Right lobe of liver (tissue), 6 donors: ENCODE measurements at regions not wholly inside any gene's neighbourhood (a gene's known extent, or its start where the extent isn't known, plus 50 kb on each side); places are given as distances from the start of the nearest gene placed in this dataset.

ENCODE experiments used
- ATAC-seq, 4 donors: fragments of 200-7000 bp; cut with Tn5 transposase; one replicate each; pipeline ENCODE4 v1.9.1; 2020; ENCODE audit warnings: mild to moderate bottlenecking in 4 of 4, moderate library complexity in 4 of 4
- DNase-seq, 3 donors: peaks; one replicate each; pipeline ENCODE4 v3.0.0-alpha.2; 2020
- H3K27ac ChIP-seq, 3 donors: fragments of 200-600 bp; one replicate each; pipeline ENCODE4 v1.8.0; 2022
- H3K27me3 ChIP-seq, 2 donors: fragments of 200-600 bp; one replicate each; pipeline ENCODE4 v1.8.0; 2022
- H3K36me3 ChIP-seq, 4 donors: fragments of 200-600 bp; sonication (generic) in 1 of 4; one replicate each; pipeline versions ENCODE4 v1.5.1 to v1.8.0; 2017 to 2022; ENCODE audit warnings: control low read depth in 1 of 4
- H3K4me1 ChIP-seq, 4 donors: fragments of 200-600 bp; sonication (generic) in 1 of 4; one replicate each; pipeline versions ENCODE4 v1.5.1 to v1.8.0; 2017 to 2022; ENCODE audit warnings: control low read depth in 1 of 4
- H3K4me3 ChIP-seq, 3 donors: fragments of 200-600 bp; one replicate each; pipeline ENCODE4 v1.8.0; 2022
- H3K9me3 ChIP-seq, 4 donors: fragments of 200-600 bp; sonication (generic) in 1 of 4; one replicate each; pipeline versions ENCODE4 v1.5.1 to v1.8.0; 2017 to 2022; ENCODE audit warnings: control low read depth in 1 of 4
- POLR2A ChIP-seq: fragments of 450-650 bp; IDR thresholded peaks from one replicate; pipeline ENCODE4 v1.6.1; 2017; ENCODE audit warnings: antibody characterized with exemption, mild to moderate bottlenecking
- WGBS: methylation state at CpG from one replicate; pipeline ENCODE4 v1.1.6; 2018; ENCODE audit warnings: low coverage, low lambda C conversion rate; ENCODE audit not compliant: insufficient coverage; ENCODE audit errors: missing lambda C conversion rate; 5-methylcytosine and 5-hydroxymethylcytosine counted together
- intact Hi-C, 2 donors: fragments of 100-400 bp; cut with DNase I; formaldehyde crosslinking; loops; one replicate each; pipeline versions ENCODE4 v1.11.2 to v1.14.1; 2022
- TF ChIP-seq, protein P1 (sequence below), 4 donors: fragments of 200-600 bp in 3 of 4; fragments of 450-650 bp in 1 of 4; IDR thresholded peaks; one replicate each; pipeline versions ENCODE4 v1.5.1 to v1.8.0; 2016 to 2022; ENCODE audit warnings: antibody characterized with exemption in 4 of 4, mild to moderate bottlenecking in 2 of 4
- donor health status: DM: no; HTN: yes; CAD: no.
- donor health status: DM: no; HTN: no; CAD: no.
- donor health status: DM: no; HTN: no; CAD: no.
- donor health status: DM: no; HTN: yes; CAD: no.
- donor health status: DM: no; HTN: yes; CAD: no.

DNA sequence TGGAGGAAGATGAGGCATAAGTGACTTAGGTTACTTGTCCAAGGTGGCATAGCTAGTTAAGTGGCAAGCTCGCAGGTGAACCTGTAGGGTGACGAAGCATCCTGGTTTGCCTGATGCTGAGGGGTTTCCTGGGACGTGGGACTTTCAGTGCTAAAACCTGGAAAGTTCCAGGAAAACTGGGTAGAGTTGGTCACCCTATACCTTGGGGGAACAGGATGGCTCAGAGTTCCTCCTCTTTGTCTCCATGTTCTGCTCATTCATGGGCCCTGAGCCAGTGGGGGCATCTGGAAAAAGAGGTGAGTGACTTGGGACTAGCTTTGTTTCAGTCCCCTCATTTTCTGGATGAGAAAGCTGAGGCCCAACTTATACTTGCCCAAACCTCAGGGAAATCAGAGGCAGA is 268.0 kb upstream of the N4BP1 start:
- no peak for ATAC-seq
- 52% methylated on average over 3 of the region's 3 CpGs for WGBS

DNA sequence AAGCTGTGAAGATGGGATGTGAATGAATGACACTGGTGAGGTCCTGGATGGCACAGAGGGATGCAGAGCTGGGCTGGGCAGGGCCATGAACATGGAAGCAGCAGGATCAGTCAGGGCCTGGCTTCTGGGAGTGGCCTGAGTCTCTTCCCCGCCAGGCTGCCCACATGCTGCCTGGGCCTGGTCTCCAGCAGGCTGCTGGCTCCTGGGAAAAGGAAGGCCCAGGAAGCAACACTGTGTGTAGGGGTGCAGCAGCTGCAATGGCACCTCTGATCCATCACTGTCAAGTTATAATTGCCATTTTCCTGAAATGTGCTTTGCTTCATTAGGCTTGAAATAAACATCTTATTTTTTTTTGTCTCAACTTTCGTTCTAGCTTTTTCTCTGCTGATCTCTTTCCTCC is 260.2 kb upstream of the N4BP1 start:
- H3K4me1 ChIP-seq = no peaks in the 10 kb centered on the region
- intact Hi-C loops = no loop called here
- no peak for DNase-seq
- no peaks in the 10 kb centered on the region for H3K27me3 ChIP-seq
- no peak overlapping the region for H3K27ac ChIP-seq
- TF ChIP-seq, protein P1, sequence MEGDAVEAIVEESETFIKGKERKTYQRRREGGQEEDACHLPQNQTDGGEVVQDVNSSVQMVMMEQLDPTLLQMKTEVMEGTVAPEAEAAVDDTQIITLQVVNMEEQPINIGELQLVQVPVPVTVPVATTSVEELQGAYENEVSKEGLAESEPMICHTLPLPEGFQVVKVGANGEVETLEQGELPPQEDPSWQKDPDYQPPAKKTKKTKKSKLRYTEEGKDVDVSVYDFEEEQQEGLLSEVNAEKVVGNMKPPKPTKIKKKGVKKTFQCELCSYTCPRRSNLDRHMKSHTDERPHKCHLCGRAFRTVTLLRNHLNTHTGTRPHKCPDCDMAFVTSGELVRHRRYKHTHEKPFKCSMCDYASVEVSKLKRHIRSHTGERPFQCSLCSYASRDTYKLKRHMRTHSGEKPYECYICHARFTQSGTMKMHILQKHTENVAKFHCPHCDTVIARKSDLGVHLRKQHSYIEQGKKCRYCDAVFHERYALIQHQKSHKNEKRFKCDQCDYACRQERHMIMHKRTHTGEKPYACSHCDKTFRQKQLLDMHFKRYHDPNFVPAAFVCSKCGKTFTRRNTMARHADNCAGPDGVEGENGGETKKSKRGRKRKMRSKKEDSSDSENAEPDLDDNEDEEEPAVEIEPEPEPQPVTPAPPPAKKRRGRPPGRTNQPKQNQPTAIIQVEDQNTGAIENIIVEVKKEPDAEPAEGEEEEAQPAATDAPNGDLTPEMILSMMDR (IDR thresholded peaks at IDR 0.05) = no peak
- no peak for TF ChIP-seq POLR2A
- H3K4me3 ChIP-seq = no peak overlapping the region
- WGBS = 65% methylated on average over 2 of the region's 2 CpGs
- no peaks in the 10 kb centered on the region for H3K9me3 ChIP-seq
- ATAC-seq = no peak
- no peaks in the 10 kb centered on the region for H3K36me3 ChIP-seq

More for the DNA sequence above, 268.0 kb upstream of the N4BP1 start:
- H3K27ac ChIP-seq = no peak overlapping the region
- DNase-seq = no peak
- TF ChIP-seq POLR2A = no peak
- TF ChIP-seq, protein P1 (IDR thresholded peaks at IDR 0.05) = no peak
- no peaks in the 10 kb centered on the region for H3K4me1 ChIP-seq
- no peaks in the 10 kb centered on the region for H3K36me3 ChIP-seq
- no peak overlapping the region for H3K4me3 ChIP-seq
- intact Hi-C loops = no loop called here
- no peaks in the 10 kb centered on the region for H3K27me3 ChIP-seq
- no peaks in the 10 kb centered on the region for H3K9me3 ChIP-seq

DNA sequence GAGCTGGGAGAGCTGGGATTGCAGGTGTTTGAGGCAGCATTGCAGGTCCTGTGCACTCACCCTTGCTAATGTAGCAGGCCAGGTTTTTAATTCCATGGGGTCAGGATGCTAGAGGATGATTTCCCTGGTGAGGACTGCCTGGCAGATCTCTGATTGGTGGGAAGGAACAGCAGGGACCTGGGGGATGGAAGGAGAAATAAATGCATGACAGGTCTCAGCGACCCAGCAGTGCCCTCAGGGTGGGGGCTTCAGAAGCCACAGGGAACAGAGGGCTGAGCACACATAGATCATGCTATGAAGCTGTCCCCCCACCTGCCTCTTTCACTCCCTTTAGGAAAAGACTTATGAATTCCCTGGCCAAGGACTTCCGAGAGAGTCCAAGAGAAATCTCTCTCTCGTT is 255.5 kb upstream of the N4BP1 start:
- Histone ChIP-seq H3K27ac (no peak overlapping the region), H3K4me3 (no peak overlapping the region), H3K27me3 (no peaks in the 10 kb centered on the region), H3K36me3 (no peaks in the 10 kb centered on the region), H3K4me1 (no peaks in the 10 kb centered on the region), H3K9me3 (no peaks in the 10 kb centered on the region)
- WGBS = 57% methylated on average over 1 of the region's 3 CpGs
- TF ChIP-seq, protein P1 (IDR thresholded peaks at IDR 0.05) = no peak
- no peak for TF ChIP-seq POLR2A
- intact Hi-C loops = no loop called here
- no peak for ATAC-seq
- no peak for DNase-seq

DNA sequence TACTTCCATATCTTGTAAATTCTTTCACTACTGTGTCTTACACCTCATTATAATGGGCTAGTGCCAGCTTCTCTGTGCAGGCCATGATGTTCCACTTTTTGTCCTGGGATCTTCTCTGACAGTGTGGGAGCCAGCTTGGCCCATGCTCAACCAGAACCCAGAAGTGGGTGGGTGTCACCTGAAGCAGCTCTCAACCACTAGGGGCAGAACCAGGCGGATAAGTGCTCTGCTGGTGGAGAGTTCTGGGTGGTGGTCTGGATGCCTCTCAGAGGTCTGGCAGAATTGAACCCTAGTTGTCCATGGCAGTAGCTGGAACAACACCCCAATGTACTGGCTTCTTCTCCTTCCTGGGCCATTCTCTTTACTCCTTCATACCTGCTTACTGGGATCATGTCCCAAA is 254.1 kb upstream of the N4BP1 start:
- Histone ChIP-seq H3K9me3 (no peaks in the 10 kb centered on the region), H3K4me3 (no peak overlapping the region), H3K27me3 (no peaks in the 10 kb centered on the region), H3K36me3 (no peaks in the 10 kb centered on the region), H3K4me1 (no peaks in the 10 kb centered on the region), H3K27ac (no peak overlapping the region)
- WGBS = 56% methylated on average over 1 of the region's 1 CpG
- intact Hi-C loops = no loop called here
- no peak for ATAC-seq
- DNase-seq = no peak
- no peak for TF ChIP-seq POLR2A
- TF ChIP-seq, protein P1 (IDR thresholded peaks at IDR 0.05) = no peak

DNA sequence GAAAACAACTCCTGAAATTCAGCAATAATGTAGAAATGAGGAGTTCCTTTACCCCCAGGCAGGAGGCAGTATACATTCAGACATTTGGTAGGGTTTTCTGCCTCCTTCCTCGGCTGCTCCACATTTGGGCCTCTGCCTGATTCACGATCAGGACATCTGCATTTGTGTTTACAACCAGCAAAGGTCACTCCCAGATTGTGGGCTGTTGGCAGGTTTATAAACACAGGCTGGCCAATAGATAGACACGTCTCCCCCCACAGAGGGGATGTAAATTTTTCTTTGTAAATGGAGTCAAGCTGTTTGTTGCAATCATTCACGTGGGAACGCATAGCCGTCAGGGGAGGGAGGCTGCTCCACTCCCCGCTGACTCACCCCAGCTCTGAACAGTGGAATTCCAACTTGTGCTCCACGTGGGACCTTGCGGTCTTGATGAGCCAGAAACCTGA is 252.1 kb upstream of the N4BP1 start:
- 21% methylated on average over 9 of the region's 9 CpGs for WGBS
- H3K4me1 ChIP-seq = no peaks in the 10 kb centered on the region
- H3K4me3 ChIP-seq = no peak overlapping the region
- H3K27me3 ChIP-seq = no peaks in the 10 kb centered on the region
- H3K9me3 ChIP-seq = no peaks in the 10 kb centered on the region
- H3K36me3 ChIP-seq = no peaks in the 10 kb centered on the region
- DNase-seq (no peak), ATAC-seq (no peak)
- intact Hi-C loops = no loop called here
- TF ChIP-seq POLR2A = no peak
- TF ChIP-seq, protein P1 (IDR thresholded peaks at IDR 0.05) = no peak
- H3K27ac ChIP-seq = no peak overlapping the region
